ENCODE measurements at regions not wholly inside any gene's neighbourhood (a gene's known extent, or its start where the extent isn't known, plus 50 kb on each side); places are given as distances from the start of the nearest gene placed in this dataset.

- TF ChIP-seq CTCF (IDR thresholded peaks at IDR 0.05), result no peak
- no peak for TF ChIP-seq EP300 (IDR thresholded peaks at IDR 0.05)
Observed at GRCh38 chr17:77696721-77697460, 261.6 kb upstream of the TNRC6C start.

Measured in stomach (tissue), 4 donors.